ENCODE measurements at regions not wholly inside any gene's neighbourhood (a gene's known extent, or its start where the extent isn't known, plus 50 kb on each side); places are given as distances from the start of the nearest gene placed in this dataset.
A peak's percentile ranks its signal among the peaks of the same experiment; 100 is the strongest.

- H3K27me3 ChIP-seq: no peaks in the 10 kb centered on the region
- 65 to 78% methylated on average over 7 of the region's 7 CpGs for WGBS, 2 donors
- no peak for ATAC-seq
- H3K4me3 ChIP-seq: no peak overlapping the region
- H3K27ac ChIP-seq: peak overlapping the region in 7 of 10 donors; percentile 12 to 91 (median 48)
- H3K4me1 ChIP-seq: peaks cover 6 to 49% (median 30%) of the 10 kb centered on the region in 9 donors
- intact Hi-C loops (cut with DNase I): loop anchor here in 6 of 10 donors (5.0 to 10.0 kb wide), 6 partner anchors 40 to 125 kb away; partner anchors contain the start of gene TJP1 (in 4 of the 6)
- no peak for DNase-seq
- no peak for TF ChIP-seq CTCF (IDR thresholded peaks at IDR 0.05)
- no peaks in the 10 kb centered on the region for H3K36me3 ChIP-seq
- no peaks in the 10 kb centered on the region for H3K9me3 ChIP-seq
These were observed 50.4 kb upstream of the TJP1 start for GRCh38 chr15:29872716-29873115.
